Osteoblast (primary cell): ENCODE measurements at regions not wholly inside any gene's neighbourhood (a gene's known extent, or its start where the extent isn't known, plus 50 kb on each side); places are given as distances from the start of the nearest gene placed in this dataset.
"Not testable (repeated sequence)": the region's sequence is repeated elsewhere in the genome, so short reads cannot be mapped to it uniquely, and the experiment has no call there.

Experiments used
- DNase-seq: peaks from one replicate; pipeline ENCODE4 v3.0.0; 2011; ENCODE audit warnings: low spot score, mixed read lengths; ENCODE audit not compliant: insufficient read length; ENCODE audit errors: missing footprints
- H2AFZ ChIP-seq: 2 replicates; pipeline ENCODE4 v1.6.0; 2011; ENCODE audit warnings: mild to moderate bottlenecking, low read length
- H3K27ac ChIP-seq: 2 replicates; pipeline ENCODE4 v1.5.1; 2011; ENCODE audit warnings: mild to moderate bottlenecking, low read depth, low read length, moderate library complexity
- H3K27me3 ChIP-seq: 2 replicates; pipeline ENCODE4 v1.6.0; 2012; ENCODE audit warnings: mild to moderate bottlenecking, control low read depth, inconsistent platforms, low read length, moderate library complexity; ENCODE audit not compliant: insufficient read depth
- H3K36me3 ChIP-seq: 2 replicates; pipeline ENCODE4 v1.5.1; 2011; ENCODE audit warnings: mild to moderate bottlenecking, low read length, control low read depth, moderate library complexity; ENCODE audit not compliant: insufficient read depth
- H3K4me1 ChIP-seq: 2 replicates; pipeline ENCODE4 v1.5.1; 2011; ENCODE audit warnings: mild to moderate bottlenecking, low read length, control low read depth, moderate library complexity; ENCODE audit not compliant: insufficient read depth
- H3K4me2 ChIP-seq: 2 replicates; pipeline ENCODE4 v1.6.0; 2011; ENCODE audit warnings: mild to moderate bottlenecking, low read length; ENCODE audit not compliant: insufficient read depth
- H3K4me3 ChIP-seq: fragments of 200-600 bp; sonication (generic); 3 replicates; pipeline ENCODE4 v1.5.1; 2012; ENCODE audit warnings: mild to moderate bottlenecking, low read length, inconsistent platforms; ENCODE audit not compliant: insufficient read depth
- H3K79me2 ChIP-seq: 2 replicates; pipeline ENCODE4 v1.6.0; 2012; ENCODE audit warnings: mild to moderate bottlenecking, low read length, control low read depth, inconsistent platforms; ENCODE audit not compliant: insufficient read depth
- H3K9me3 ChIP-seq: 2 replicates; pipeline ENCODE4 v1.5.1; 2011; ENCODE audit warnings: low read depth, low read length, control low read depth
- H4K20me1 ChIP-seq: 2 replicates; pipeline ENCODE4 v1.6.0; 2012; ENCODE audit warnings: mild to moderate bottlenecking, low read length, control low read depth; ENCODE audit not compliant: insufficient read depth
- TF ChIP-seq, protein P1 (sequence below): IDR thresholded peaks from 2 replicates; pipeline ENCODE4 v1.5.1; 2011; ENCODE audit warnings: mild to moderate bottlenecking, low read depth, low read length, moderate library complexity; ENCODE audit errors: extremely low read depth

DNA sequence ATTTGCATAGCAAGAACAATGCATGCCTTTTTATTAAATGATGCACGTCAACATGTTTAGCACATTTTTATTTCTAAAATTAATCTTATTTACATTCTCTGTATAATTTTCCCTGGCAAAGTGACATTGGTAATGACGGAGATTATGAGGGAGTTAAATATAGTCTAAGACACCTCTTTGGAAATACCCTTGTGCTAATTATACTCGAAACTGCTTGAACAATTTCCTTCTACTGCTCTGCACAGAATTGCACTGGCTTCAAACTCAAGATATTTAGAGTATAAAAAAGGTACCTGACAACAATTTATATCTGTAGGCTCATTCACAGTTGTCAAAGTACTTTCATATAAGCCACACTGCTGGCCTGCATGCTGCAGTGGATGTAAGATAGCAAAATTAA is 602.7 kb downstream of the NXPH1 start:
- Histone ChIP-seq H3K36me3 (no peaks in the 10 kb centered on the region), H3K27ac (no peak overlapping the region), H3K4me3 (no peak overlapping the region), H4K20me1 (no peaks in the 10 kb centered on the region), H3K4me2 (no peak overlapping the region), H3K4me1 (no peaks in the 10 kb centered on the region), H2AFZ (no peak overlapping the region), H3K79me2 (no peaks in the 10 kb centered on the region), H3K9me3 (no peaks in the 10 kb centered on the region), H3K27me3 (no peaks in the 10 kb centered on the region)
- DNase-seq, result no peak
- TF ChIP-seq, protein P1, sequence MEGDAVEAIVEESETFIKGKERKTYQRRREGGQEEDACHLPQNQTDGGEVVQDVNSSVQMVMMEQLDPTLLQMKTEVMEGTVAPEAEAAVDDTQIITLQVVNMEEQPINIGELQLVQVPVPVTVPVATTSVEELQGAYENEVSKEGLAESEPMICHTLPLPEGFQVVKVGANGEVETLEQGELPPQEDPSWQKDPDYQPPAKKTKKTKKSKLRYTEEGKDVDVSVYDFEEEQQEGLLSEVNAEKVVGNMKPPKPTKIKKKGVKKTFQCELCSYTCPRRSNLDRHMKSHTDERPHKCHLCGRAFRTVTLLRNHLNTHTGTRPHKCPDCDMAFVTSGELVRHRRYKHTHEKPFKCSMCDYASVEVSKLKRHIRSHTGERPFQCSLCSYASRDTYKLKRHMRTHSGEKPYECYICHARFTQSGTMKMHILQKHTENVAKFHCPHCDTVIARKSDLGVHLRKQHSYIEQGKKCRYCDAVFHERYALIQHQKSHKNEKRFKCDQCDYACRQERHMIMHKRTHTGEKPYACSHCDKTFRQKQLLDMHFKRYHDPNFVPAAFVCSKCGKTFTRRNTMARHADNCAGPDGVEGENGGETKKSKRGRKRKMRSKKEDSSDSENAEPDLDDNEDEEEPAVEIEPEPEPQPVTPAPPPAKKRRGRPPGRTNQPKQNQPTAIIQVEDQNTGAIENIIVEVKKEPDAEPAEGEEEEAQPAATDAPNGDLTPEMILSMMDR, result no peak

DNA sequence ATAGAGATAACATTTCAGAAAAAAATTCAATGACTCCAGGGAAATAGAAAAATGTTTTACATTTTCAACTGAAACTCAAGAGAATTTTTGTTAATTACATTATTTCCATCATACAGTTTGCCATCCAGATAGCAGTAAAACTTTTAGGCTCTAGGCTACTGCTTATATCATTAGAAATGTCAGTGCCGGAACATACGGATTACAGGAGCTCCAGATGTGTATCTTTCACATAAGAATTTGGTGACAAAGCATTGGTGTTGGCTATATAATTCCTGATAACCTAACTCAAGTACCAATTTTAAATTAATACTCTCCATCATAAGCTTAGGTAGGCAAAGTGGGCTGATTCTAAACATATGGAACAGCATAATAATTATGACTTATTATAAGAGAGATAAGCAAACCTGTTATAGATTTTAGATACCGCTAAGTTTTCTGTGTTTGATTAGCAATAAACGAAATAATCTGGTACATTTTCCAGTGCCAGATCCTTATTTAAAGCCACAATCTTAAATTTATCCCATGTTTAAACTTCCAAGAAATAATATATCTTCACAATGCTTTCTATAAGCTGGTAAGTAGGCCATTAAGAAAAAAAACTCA is 637.9 kb downstream of the NXPH1 start:
- Histone ChIP-seq H3K4me2 (no peak overlapping the region), H3K9me3 (peaks cover 3% of the 10 kb centered on the region)

GRCh38 chr7:9075774-9076173 is 642.4 kb downstream of the NXPH1 start:
- H4K20me1 ChIP-seq, H3K79me2 ChIP-seq, H3K4me1 ChIP-seq, H2AFZ ChIP-seq, H3K4me3 ChIP-seq, DNase-seq, H3K27ac ChIP-seq, H3K9me3 ChIP-seq, H3K27me3 ChIP-seq, H3K4me2 ChIP-seq, H3K36me3 ChIP-seq: not testable (repeated sequence)

More for the DNA sequence above, 637.9 kb downstream of the NXPH1 start:
- TF ChIP-seq, protein P1, result no peak
- Histone ChIP-seq H3K4me3 (no peak overlapping the region), H3K27ac (no peak overlapping the region), H3K4me1 (no peaks in the 10 kb centered on the region), H3K36me3 (no peaks in the 10 kb centered on the region), H2AFZ (no peak overlapping the region), H3K27me3 (no peaks in the 10 kb centered on the region), H3K79me2 (no peaks in the 10 kb centered on the region), H4K20me1 (no peaks in the 10 kb centered on the region)
- no peak for DNase-seq

- no peak for DNase-seq
- Histone ChIP-seq H3K27ac (no peak overlapping the region), H3K4me3 (no peak overlapping the region), H3K79me2 (no peaks in the 10 kb centered on the region), H3K27me3 (no peaks in the 10 kb centered on the region), H2AFZ (no peak overlapping the region), H3K9me3 (peaks cover 3% of the 10 kb centered on the region), H3K4me1 (no peaks in the 10 kb centered on the region), H4K20me1 (no peaks in the 10 kb centered on the region), H3K36me3 (no peaks in the 10 kb centered on the region), H3K4me2 (no peak overlapping the region)
- TF ChIP-seq, protein P1, result no peak
These were observed 648.8 kb downstream of the NXPH1 start for GRCh38 chr7:9082203-9082602.
